ENCODE measurements at regions not wholly inside any gene's neighbourhood (a gene's known extent, or its start where the extent isn't known, plus 50 kb on each side); places are given as distances from the start of the nearest gene placed in this dataset.

GRCh38 chr12:61974461-61974860, 285.7 kb upstream of the USP15 start:
- TF ChIP-seq, protein P1, sequence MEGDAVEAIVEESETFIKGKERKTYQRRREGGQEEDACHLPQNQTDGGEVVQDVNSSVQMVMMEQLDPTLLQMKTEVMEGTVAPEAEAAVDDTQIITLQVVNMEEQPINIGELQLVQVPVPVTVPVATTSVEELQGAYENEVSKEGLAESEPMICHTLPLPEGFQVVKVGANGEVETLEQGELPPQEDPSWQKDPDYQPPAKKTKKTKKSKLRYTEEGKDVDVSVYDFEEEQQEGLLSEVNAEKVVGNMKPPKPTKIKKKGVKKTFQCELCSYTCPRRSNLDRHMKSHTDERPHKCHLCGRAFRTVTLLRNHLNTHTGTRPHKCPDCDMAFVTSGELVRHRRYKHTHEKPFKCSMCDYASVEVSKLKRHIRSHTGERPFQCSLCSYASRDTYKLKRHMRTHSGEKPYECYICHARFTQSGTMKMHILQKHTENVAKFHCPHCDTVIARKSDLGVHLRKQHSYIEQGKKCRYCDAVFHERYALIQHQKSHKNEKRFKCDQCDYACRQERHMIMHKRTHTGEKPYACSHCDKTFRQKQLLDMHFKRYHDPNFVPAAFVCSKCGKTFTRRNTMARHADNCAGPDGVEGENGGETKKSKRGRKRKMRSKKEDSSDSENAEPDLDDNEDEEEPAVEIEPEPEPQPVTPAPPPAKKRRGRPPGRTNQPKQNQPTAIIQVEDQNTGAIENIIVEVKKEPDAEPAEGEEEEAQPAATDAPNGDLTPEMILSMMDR (conservative IDR thresholded peaks at IDR 0.05 in 1 of 2, IDR thresholded peaks at IDR 0.05 in 1 of 2; ENCODE audit: extremely low read depth in 1 of 2, insufficient read depth in 1 of 2, low read depth in 1 of 2, low read length in 2 of 2): no peak
- no peak for TF ChIP-seq EZH2 (IDR thresholded peaks at IDR 0.05; ENCODE audit: borderline replicate concordance, low read length)

Measured in mammary epithelial cell (primary cell).